K562 (cell line): ENCODE measurements at regions not wholly inside any gene's neighbourhood (a gene's known extent, or its start where the extent isn't known, plus 50 kb on each side); places are given as distances from the start of the nearest gene placed in this dataset.

Experiments
- FOXK1 ChIP-seq: sonication (generic); formaldehyde crosslinking; IDR thresholded peaks from 2 replicates; pipeline ENCODE4 v1.8.0; 2022; ENCODE audit warnings: missing genetic modification reagents, mild to moderate bottlenecking, borderline replicate concordance
- PCBP1 ChIP-seq: fragments of 200-400 bp; formaldehyde crosslinking; IDR thresholded peaks from 2 replicates; pipeline ENCODE4 v1.6.1; 2018; ENCODE audit warnings: mild to moderate bottlenecking, low read depth, low read length; ENCODE audit not compliant: poor library complexity, severe bottlenecking
- REST ChIP-seq, 2 experiments: fragments of 450-650 bp; formaldehyde crosslinking in 1 of 2; IDR thresholded peaks; 2 replicates each; pipeline versions ENCODE4 v1.4.0 to v1.6.1; 2014 to 2020; ENCODE audit warnings: mild to moderate bottlenecking in 2 of 2, borderline replicate concordance in 1 of 2, low read depth in 1 of 2
- TCF15 ChIP-seq: fragments of 250-450 bp; sonication (Bioruptor Pico); IDR thresholded peaks from 2 replicates; pipeline ENCODE4 v1.8.0; 2022; ENCODE audit warnings: moderate library complexity, mild to moderate bottlenecking, inconsistent platforms
- ZBTB33 ChIP-seq: sonication (generic); formaldehyde crosslinking; IDR thresholded peaks from 2 replicates; pipeline ENCODE4 v1.8.1; 2023; ENCODE audit warnings: mild to moderate bottlenecking, missing genetic modification reagents
- ZNF79 ChIP-seq: fragments of 250-450 bp; sonication (Bioruptor Pico); IDR thresholded peaks from 2 replicates; pipeline ENCODE4 v1.4.0; 2020; ENCODE audit warnings: low read depth, mild to moderate bottlenecking, moderate library complexity

GRCh38 chr13:106159295-106160195, 375.9 kb downstream of the EFNB2 start (continued):
- TF ChIP-seq REST (IDR thresholded peaks at IDR 0.05; ENCODE audit: borderline replicate concordance): no peak
- no peak for TF ChIP-seq REST (CRISPR knock-in tag; IDR thresholded peaks at IDR 0.05; ENCODE audit: low read depth)
- no peak for TF ChIP-seq ZBTB33 (CRISPR knock-in tag)
- no peak for TF ChIP-seq TCF15 (CRISPR knock-in tag)
- no peak for TF ChIP-seq PCBP1
- no peak for TF ChIP-seq ZNF79
- no peak for TF ChIP-seq FOXK1 (CRISPR knock-in tag)
- TF ChIP-seq, all 486 proteins: peak for 0
